ENCODE measurements at regions not wholly inside any gene's neighbourhood (a gene's known extent, or its start where the extent isn't known, plus 50 kb on each side); places are given as distances from the start of the nearest gene placed in this dataset.

GRCh38 chr1:173275496-173275895 is 68.4 kb upstream of the TNFSF4 start:
- no peak for TF ChIP-seq POLR2AphosphoS5 (IDR thresholded peaks at IDR 0.05)
- no peak for TF ChIP-seq POLR2A (IDR thresholded peaks at IDR 0.05)
- TF ChIP-seq CTCF (IDR thresholded peaks at IDR 0.05), result no peak

GRCh38 chr1:173276922-173277800 is 70.0 kb upstream of the TNFSF4 start:
- intact Hi-C loops (cut with DNase I; ENCODE audit: low total_unique reads), result no loop called here
- Histone ChIP-seq H3K27ac (no peak overlapping the region), H3K9me3 (no peaks in the 10 kb centered on the region), H3K4me1 (no peaks in the 10 kb centered on the region), H3K4me3 (no peak overlapping the region), H3K27me3 (no peaks in the 10 kb centered on the region), H3K36me3 (no peaks in the 10 kb centered on the region)
- TF ChIP-seq CTCF (IDR thresholded peaks at IDR 0.05) (no peak), POLR2A (IDR thresholded peaks at IDR 0.05) (no peak), POLR2AphosphoS5 (IDR thresholded peaks at IDR 0.05) (no peak)
- DNase-seq (ENCODE audit: low spot score in 2 of 2), result no peak

More at GRCh38 chr1:173275496-173275895, 68.4 kb upstream of the TNFSF4 start:
- H3K27ac ChIP-seq, result no peak overlapping the region
- no peaks in the 10 kb centered on the region for H3K36me3 ChIP-seq
- H3K4me1 ChIP-seq, result no peaks in the 10 kb centered on the region
- no peaks in the 10 kb centered on the region for H3K9me3 ChIP-seq
- no peak overlapping the region for H3K4me3 ChIP-seq
- intact Hi-C loops (cut with DNase I; ENCODE audit: low total_unique reads), result no loop called here
- H3K27me3 ChIP-seq, result no peaks in the 10 kb centered on the region
- DNase-seq (ENCODE audit: low spot score in 2 of 2), result no peak

- no peaks in the 10 kb centered on the region for H3K36me3 ChIP-seq
- intact Hi-C loops (cut with DNase I; ENCODE audit: low total_unique reads), result no loop called here
- no peak overlapping the region for H3K27ac ChIP-seq
Observed at GRCh38 chr1:173280899-173281660, 73.9 kb upstream of the TNFSF4 start.

GRCh38 chr1:173285048-173285447 is 77.9 kb upstream of the TNFSF4 start:
- intact Hi-C loops (cut with DNase I; ENCODE audit: low total_unique reads), result no loop called here

More at GRCh38 chr1:173280899-173281660, 73.9 kb upstream of the TNFSF4 start:
- no peak for DNase-seq (ENCODE audit: low spot score in 2 of 2)
- H3K4me1 ChIP-seq, result no peaks in the 10 kb centered on the region
- no peak for TF ChIP-seq POLR2A (IDR thresholded peaks at IDR 0.05)
- TF ChIP-seq POLR2AphosphoS5 (IDR thresholded peaks at IDR 0.05), result no peak
- no peak for TF ChIP-seq CTCF (IDR thresholded peaks at IDR 0.05)
- H3K9me3 ChIP-seq, result no peaks in the 10 kb centered on the region
- no peak overlapping the region for H3K4me3 ChIP-seq
- H3K27me3 ChIP-seq, result no peaks in the 10 kb centered on the region

More at GRCh38 chr1:173285048-173285447, 77.9 kb upstream of the TNFSF4 start:
- Histone ChIP-seq H3K27ac (no peak overlapping the region), H3K36me3 (no peaks in the 10 kb centered on the region), H3K9me3 (peaks cover 0 to 5% of the 10 kb centered on the region in 2 donors), H3K4me1 (no peaks in the 10 kb centered on the region), H3K27me3 (no peaks in the 10 kb centered on the region), H3K4me3 (no peak overlapping the region)
- DNase-seq (ENCODE audit: low spot score in 2 of 2), result no peak
- TF ChIP-seq CTCF (IDR thresholded peaks at IDR 0.05), result no peak
- no peak for TF ChIP-seq POLR2A (IDR thresholded peaks at IDR 0.05)
- TF ChIP-seq POLR2AphosphoS5 (IDR thresholded peaks at IDR 0.05), result no peak
